AG10803 (cell line): ENCODE measurements at regions not wholly inside any gene's neighbourhood (a gene's known extent, or its start where the extent isn't known, plus 50 kb on each side); places are given as distances from the start of the nearest gene placed in this dataset.
"Not testable (repeated sequence)": the region's sequence is repeated elsewhere in the genome, so short reads cannot be mapped to it uniquely, and the experiment has no call there.

Experiments used
- DNase-seq: peaks from one replicate; pipeline ENCODE4 v3.0.0; 2010; ENCODE audit warnings: low read depth
- H3K4me3 ChIP-seq: 2 replicates; pipeline ENCODE4 v1.5.1; 2011; ENCODE audit warnings: mild to moderate bottlenecking, low read length, control low read depth
- CTCF ChIP-seq: conservative IDR thresholded peaks from 2 replicates; pipeline ENCODE4 v1.5.1; 2011; ENCODE audit warnings: mild to moderate bottlenecking, low read length, control low read depth, inconsistent platforms

- no peak for TF ChIP-seq CTCF
- no peak overlapping the region for H3K4me3 ChIP-seq
- DNase-seq, result no peak
Observed at GRCh38 chr1:73306899-73307555, 890.9 kb downstream of the LRRIQ3 start.

GRCh38 chr1:73273886-73274285 is 924.1 kb downstream of the LRRIQ3 start:
- no peak for DNase-seq
- TF ChIP-seq CTCF, result no peak
- no peak overlapping the region for H3K4me3 ChIP-seq

GRCh38 chr1:73245196-73245595 is 952.8 kb downstream of the LRRIQ3 start:
- DNase-seq, H3K4me3 ChIP-seq: not testable (repeated sequence)

- no peak for DNase-seq
- no peak for TF ChIP-seq CTCF
- no peak overlapping the region for H3K4me3 ChIP-seq
Observed at GRCh38 chr1:73218995-73219546, 936.7 kb upstream of the NEGR1 start.

- TF ChIP-seq CTCF, result no peak
- no peak overlapping the region for H3K4me3 ChIP-seq
- DNase-seq, result no peak
Observed at GRCh38 chr1:73205294-73205973, 923.1 kb upstream of the NEGR1 start.

- TF ChIP-seq CTCF, result no peak
- H3K4me3 ChIP-seq, result no peak overlapping the region
- no peak for DNase-seq
Observed at GRCh38 chr1:73197972-73198371, 915.6 kb upstream of the NEGR1 start.

- no peak for TF ChIP-seq CTCF
- no peak overlapping the region for H3K4me3 ChIP-seq
Observed at GRCh38 chr1:73194965-73195364, 912.6 kb upstream of the NEGR1 start.

GRCh38 chr1:73183581-73183980 is 901.2 kb upstream of the NEGR1 start:
- not testable (repeated sequence) for H3K4me3 ChIP-seq, DNase-seq

More at GRCh38 chr1:73194965-73195364, 912.6 kb upstream of the NEGR1 start:
- DNase-seq, result no peak
